HCT116 (cell line): ENCODE measurements at regions not wholly inside any gene's neighbourhood (a gene's known extent, or its start where the extent isn't known, plus 50 kb on each side); places are given as distances from the start of the nearest gene placed in this dataset.
A peak's percentile ranks its signal among the peaks of the same experiment; 100 is the strongest.
"Not testable (repeated sequence)": the region's sequence is repeated elsewhere in the genome, so short reads cannot be mapped to it uniquely, and the experiment has no call there.

Source experiments
- ATAC-seq: fragments of 200-7000 bp; cut with Tn5 transposase; 2 replicates; pipeline ENCODE4 v1.9.1; 2020; ENCODE audit warnings: mild to moderate bottlenecking, moderate library complexity
- BruUV-seq: library from RNA; stranded (reverse); fragments of 400-500 nt; replicated peaks from 2 replicates; lab custom pipeline; 2021; lab: Mats Ljungman, UMichigan
- CTCF ChIA-PET: fragments of 300-600 bp; sonication (Branson Sonifier 250); formaldehyde crosslinking; loops from one replicate; lab custom pipeline; 2021; ENCODE audit warnings: antibody characterized with exemption; lab: Charles Lee
- POLR2A ChIA-PET: fragments of 300-600, 350-600 bp; sonication (Branson Sonifier 250); formaldehyde crosslinking; loops from one replicate; lab custom pipeline; 2021; ENCODE audit warnings: antibody characterized with exemption; lab: Charles Lee
- RAD21 ChIA-PET, 2 experiments: fragments of 300-600 bp; sonication (Branson Sonifier 250); formaldehyde crosslinking; loops; one replicate each; lab custom pipeline; 2023; ENCODE audit warnings: low total read pairs in 2 of 2; ENCODE audit not compliant: uncharacterized antibody in 2 of 2, unreplicated experiment in 2 of 2, low non-redundant PET in 1 of 2; lab: Charles Lee
- DNase-seq: peaks from one replicate; pipeline ENCODE4 v3.0.0-alpha.2; 2010; ENCODE audit warnings: low read depth, low spot score
- H2AFZ ChIP-seq: fragments of 200-600 bp; shearing (Covaris generic), sonication (generic); 2 replicates; pipeline ENCODE4 v1.6.1; 2017; ENCODE audit warnings: low read depth, mixed run types, mixed read lengths, antibody characterized with exemption, low read length; ENCODE audit not compliant: poor library complexity, severe bottlenecking
- H3K27ac ChIP-seq: 2 replicates; pipeline ENCODE4 v1.5.1; 2012; ENCODE audit warnings: low read depth, low read length
- H3K27me3 ChIP-seq: fragments of 200-600 bp; sonication (generic); 2 replicates; pipeline ENCODE4 v1.6.1; 2016; ENCODE audit warnings: mixed run types, low read length, mixed read lengths; ENCODE audit not compliant: insufficient read depth
- H3K36me3 ChIP-seq, 2 experiments: fragments of 200-500 bp in 1 of 2; fragments of 200-600 bp in 1 of 2; sonication (Bioruptor generic) in 1 of 2; sonication (generic) in 1 of 2; 2 replicates each; pipeline versions ENCODE4 v1.5.1 to v1.6.1; 2014 to 2016; ENCODE audit warnings: low read length in 2 of 2, inconsistent platforms in 1 of 2, mixed read lengths in 1 of 2, mixed run types in 1 of 2; ENCODE audit not compliant: insufficient read depth in 2 of 2, control insufficient read depth in 1 of 2
- H3K4me1 ChIP-seq, 2 experiments: fragments of 200-600 bp in 1 of 2; sonication (generic) in 1 of 2; 2 replicates each; pipeline versions ENCODE4 v1.5.1 to v1.6.1; 2012 to 2017; ENCODE audit warnings: low read length in 2 of 2, inconsistent platforms in 1 of 2, mild to moderate bottlenecking in 1 of 2, mixed read lengths in 1 of 2, mixed run types in 1 of 2, moderate library complexity in 1 of 2; ENCODE audit not compliant: insufficient read depth in 2 of 2, control insufficient read depth in 1 of 2
- H3K4me2 ChIP-seq: fragments of 200-600 bp; sonication (generic); 2 replicates; pipeline ENCODE4 v1.6.1; 2017; ENCODE audit warnings: mixed run types, low read length, mixed read lengths
- H3K4me3 ChIP-seq, 2 experiments: fragments of 200-600 bp in 1 of 2; sonication (generic) in 1 of 2; replicated peaks in 1 of 2; 2 replicates each; pipeline ENCODE4 v1.5.1; 2011 to 2016; ENCODE audit warnings: low read length in 2 of 2, control low read depth in 1 of 2, low read depth in 1 of 2, mild to moderate bottlenecking in 1 of 2, mixed read lengths in 1 of 2, mixed run types in 1 of 2
- H3K79me2 ChIP-seq: fragments of 200-600 bp; sonication (generic); 2 replicates; pipeline ENCODE4 v1.6.1; 2017; ENCODE audit warnings: mild to moderate bottlenecking, mixed run types, low read length, moderate library complexity, mixed read lengths; ENCODE audit not compliant: insufficient read depth
- H3K9ac ChIP-seq: fragments of 200-600 bp; sonication (generic); 2 replicates; pipeline ENCODE4 v1.6.1; 2016; ENCODE audit warnings: low read length, mixed read lengths
- H3K9me2 ChIP-seq: fragments of 200-600 bp; sonication (generic), shearing (Covaris generic); 2 replicates; pipeline ENCODE4 v1.6.1; 2017; ENCODE audit warnings: mixed run types, mild to moderate bottlenecking, moderate library complexity; ENCODE audit not compliant: insufficient read depth
- H3K9me3 ChIP-seq, 2 experiments: fragments of 200-500 bp in 1 of 2; fragments of 200-600 bp in 1 of 2; sonication (Bioruptor generic) in 1 of 2; sonication (generic) in 1 of 2; 2 replicates each; pipeline ENCODE4 v1.6.1; 2014 to 2017; ENCODE audit warnings: low read length in 2 of 2, mixed read lengths in 2 of 2, inconsistent platforms in 1 of 2, low read depth in 1 of 2, mild to moderate bottlenecking in 1 of 2, mixed run types in 1 of 2, moderate library complexity in 1 of 2; ENCODE audit not compliant: control insufficient read depth in 1 of 2, insufficient read depth in 1 of 2
- H4K20me1 ChIP-seq: fragments of 200-600 bp; sonication (generic), shearing (Covaris generic); 2 replicates; pipeline ENCODE4 v1.6.1; 2017; ENCODE audit warnings: mixed run types, mild to moderate bottlenecking, moderate library complexity; ENCODE audit not compliant: insufficient read depth
- CEBPB ChIP-seq: IDR thresholded peaks from 2 replicates; pipeline ENCODE4 v1.6.1; 2012; ENCODE audit warnings: low read depth
- EZH2phosphoT487 ChIP-seq: fragments of 200-600 bp; IDR thresholded peaks from 2 replicates; pipeline ENCODE4 v1.6.1; 2018; ENCODE audit warnings: antibody characterized with exemption, borderline replicate concordance
- TCF7L2 ChIP-seq: IDR thresholded peaks from 2 replicates; pipeline ENCODE4 v1.7.0; 2011; ENCODE audit warnings: borderline replicate concordance, inconsistent platforms; ENCODE audit not compliant: insufficient read depth, insufficient read length; ENCODE audit errors: extremely low read depth
- YY1 ChIP-seq: IDR thresholded peaks from 2 replicates; pipeline ENCODE4 v1.6.1; 2011; ENCODE audit warnings: low read length, low read depth, moderate library complexity, mild to moderate bottlenecking; ENCODE audit not compliant: insufficient replicate concordance; ENCODE audit errors: extremely low read depth
- intact Hi-C: fragments of 100-400 bp; cut with micrococcal nuclease; formaldehyde crosslinking; loops from 2 replicates; pipeline ENCODE4 v1.10.0; 2022
- TF ChIP-seq, protein P1 (sequence below): IDR thresholded peaks from 2 replicates; pipeline ENCODE4 v1.6.1; 2012

DNA sequence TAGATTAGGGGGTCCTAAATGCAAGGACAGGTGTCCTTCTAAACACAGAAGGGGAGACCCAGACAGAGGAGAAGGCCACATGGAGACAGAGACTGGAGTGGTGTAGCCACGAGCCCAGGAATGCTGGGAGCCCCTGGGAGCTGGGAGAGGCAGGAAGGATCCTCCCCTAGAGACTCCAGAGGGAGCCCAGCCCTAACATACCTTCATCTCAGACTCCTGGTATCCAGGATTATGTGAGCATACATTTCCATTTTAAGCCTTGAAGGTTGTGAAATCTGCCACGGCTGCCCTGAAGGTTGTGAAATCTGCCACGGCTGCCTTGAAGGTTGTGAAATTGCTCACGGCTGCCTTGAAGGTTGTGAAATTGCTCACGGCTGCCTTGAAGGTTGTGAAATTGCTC lies 148.4 kb downstream of the ASMT start:
- Histone ChIP-seq H3K4me1 (peaks cover 23 to 38% of the 10 kb centered on the region in 2 experiments), H3K79me2 (no peaks in the 10 kb centered on the region), H3K9me2 (no peaks in the 10 kb centered on the region), H3K27me3 (no peaks in the 10 kb centered on the region), H3K4me2 (0 out of 2 replicates have a peak overlapping the region, but pooled peaks have one; percentile 15), H4K20me1 (no peaks in the 10 kb centered on the region), H3K9me3 (no peaks in the 10 kb centered on the region), H2AFZ (peak overlapping the region; percentile 32), H3K9ac (no peak overlapping the region), H3K4me3 (no peak overlapping the region), H3K27ac (peak overlapping the region; percentile 66), H3K36me3 (no peaks in the 10 kb centered on the region)
- ChIA-PET RAD21 (no interaction called here), CTCF (no interaction called here), POLR2A (no interaction called here)
- TF ChIP-seq TCF7L2 (no peak), YY1 (no peak), EZH2phosphoT487 (no peak), CEBPB (peak; percentile 47; the same call in 1 of the 2 replicates)
- TF ChIP-seq, protein P1, sequence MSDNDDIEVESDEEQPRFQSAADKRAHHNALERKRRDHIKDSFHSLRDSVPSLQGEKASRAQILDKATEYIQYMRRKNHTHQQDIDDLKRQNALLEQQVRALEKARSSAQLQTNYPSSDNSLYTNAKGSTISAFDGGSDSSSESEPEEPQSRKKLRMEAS, result no peak
- intact Hi-C loops, result no loop called here
- ATAC-seq (peak; percentile 75), DNase-seq (no peak)
- BruUV-seq, result no TSS peak

DNA sequence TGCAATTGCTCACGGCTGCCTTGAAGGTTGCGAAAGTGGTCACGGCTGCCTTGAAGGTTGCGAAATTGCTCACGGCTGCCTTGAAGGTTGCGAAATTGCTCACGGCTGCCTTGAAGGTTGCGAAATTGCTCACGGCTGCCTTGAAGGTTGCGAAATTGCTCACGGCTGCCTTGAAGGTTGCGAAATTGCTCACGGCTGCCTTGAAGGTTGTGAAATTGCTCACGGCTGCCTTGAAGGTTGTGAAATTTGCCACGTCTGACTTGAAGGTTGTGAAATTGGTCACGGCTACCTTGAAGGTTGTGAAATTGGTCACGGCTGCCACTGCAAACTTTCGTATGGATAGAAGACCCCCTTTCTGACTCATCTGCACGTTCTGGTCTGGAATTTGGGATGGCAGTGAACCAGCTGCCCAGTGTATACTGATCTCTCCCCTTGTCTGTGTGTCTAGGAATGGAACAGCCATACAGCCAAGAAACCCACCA lies 150.1 kb downstream of the ASMT start:
- DNase-seq, CTCF ChIA-PET, H3K27me3 ChIP-seq, intact Hi-C loops, H4K20me1 ChIP-seq, H3K9me2 ChIP-seq, H3K9me3 ChIP-seq, BruUV-seq, H3K79me2 ChIP-seq, H3K36me3 ChIP-seq, RAD21 ChIA-PET, ATAC-seq, H3K9ac ChIP-seq, POLR2A ChIA-PET: not testable (repeated sequence)
- TF ChIP-seq, protein P1, result 0 out of 2 replicates have a peak, but pooled peaks have one; percentile 19
- peak; percentile 89 for TF ChIP-seq TCF7L2
- peak; percentile 96 for TF ChIP-seq CEBPB
- Histone ChIP-seq H3K4me2 (peak overlapping the region; percentile 65), H3K4me3 (peak overlapping the region in 1 of 2 experiments; percentile 16; a peak in 2 of 4 replicates), H3K4me1 (peaks cover 23 to 38% of the 10 kb centered on the region in 2 experiments), H3K27ac (peak overlapping the region; percentile 72), H2AFZ (peak overlapping the region; percentile 21)
